ENCODE measurements at regions not wholly inside any gene's neighbourhood (a gene's known extent, or its start where the extent isn't known, plus 50 kb on each side); places are given as distances from the start of the nearest gene placed in this dataset.

- TF ChIP-seq CTCF (IDR thresholded peaks at IDR 0.05; ENCODE audit: low read depth, low read length), result no peak
- no peak for DNase-seq (ENCODE audit: extremely low read depth, low read depth)
These were observed 526.6 kb upstream of the CCDC196 start for GRCh38 chr14:65959563-65960024.

GRCh38 chr14:65961004-65961403 lies 525.2 kb upstream of the CCDC196 start:
- DNase-seq (ENCODE audit: extremely low read depth, low read depth), result no peak

GRCh38 chr14:65962952-65963351 lies 523.2 kb upstream of the CCDC196 start:
- DNase-seq (ENCODE audit: extremely low read depth, low read depth), result no peak
- no peak for TF ChIP-seq CTCF (IDR thresholded peaks at IDR 0.05; ENCODE audit: low read depth, low read length)

More at GRCh38 chr14:65961004-65961403, 525.2 kb upstream of the CCDC196 start:
- peak; percentile 55 for TF ChIP-seq CTCF (IDR thresholded peaks at IDR 0.05; ENCODE audit: low read depth, low read length)

GRCh38 chr14:65964366-65964765 lies 521.8 kb upstream of the CCDC196 start:
- no peak for TF ChIP-seq CTCF (IDR thresholded peaks at IDR 0.05; ENCODE audit: low read depth, low read length)
- no peak for DNase-seq (ENCODE audit: extremely low read depth, low read depth)

- DNase-seq (ENCODE audit: extremely low read depth, low read depth), result no peak
- no peak for TF ChIP-seq CTCF (IDR thresholded peaks at IDR 0.05; ENCODE audit: low read depth, low read length)
These were observed 520.0 kb upstream of the CCDC196 start for GRCh38 chr14:65966188-65966587.

- no peak for TF ChIP-seq CTCF (IDR thresholded peaks at IDR 0.05; ENCODE audit: low read depth, low read length)
- DNase-seq (ENCODE audit: extremely low read depth, low read depth), result no peak
These were observed 513.8 kb upstream of the CCDC196 start for GRCh38 chr14:65972346-65972870.

- no peak for DNase-seq (ENCODE audit: extremely low read depth, low read depth)
- TF ChIP-seq CTCF (IDR thresholded peaks at IDR 0.05; ENCODE audit: low read depth, low read length), result no peak
These were observed 513.3 kb upstream of the CCDC196 start for GRCh38 chr14:65972891-65973290.

Data from AG09319 (cell line).